GM18502 (cell line): ENCODE measurements at regions not wholly inside any gene's neighbourhood (a gene's known extent, or its start where the extent isn't known, plus 50 kb on each side); places are given as distances from the start of the nearest gene placed in this dataset.
A peak's percentile ranks its signal among the peaks of the same experiment; 100 is the strongest.

Source experiments
- ATAC-seq: cut with Tn5 transposase; IDR thresholded peaks from one replicate; pipeline ENCODE4 v1.9.1; 2021; ENCODE audit warnings: mild to moderate bottlenecking; ENCODE audit not compliant: unreplicated experiment, poor library complexity

GRCh38 chr9:119588874-119589744 lies 219.9 kb upstream of the BRINP1 start:
- ATAC-seq: no peak

- no peak for ATAC-seq
These were observed 208.6 kb upstream of the BRINP1 start for GRCh38 chr9:119577881-119578280.

- no peak for ATAC-seq
These were observed 190.8 kb upstream of the BRINP1 start for GRCh38 chr9:119559986-119560385.

- ATAC-seq: no peak
These were observed 189.8 kb upstream of the BRINP1 start for GRCh38 chr9:119559056-119559455.

- ATAC-seq: peak; percentile 98
These were observed 187.1 kb upstream of the BRINP1 start for GRCh38 chr9:119556129-119556875.

GRCh38 chr9:119544492-119544891 lies 175.3 kb upstream of the BRINP1 start:
- ATAC-seq: no peak

- ATAC-seq: no peak
These were observed 167.9 kb upstream of the BRINP1 start for GRCh38 chr9:119537138-119537537.

GRCh38 chr9:119533504-119533903 lies 164.3 kb upstream of the BRINP1 start:
- no peak for ATAC-seq

- no peak for ATAC-seq
These were observed 157.5 kb upstream of the BRINP1 start for GRCh38 chr9:119526698-119527097.

GRCh38 chr9:119523508-119523907 lies 154.3 kb upstream of the BRINP1 start:
- no peak for ATAC-seq

GRCh38 chr9:119522381-119522780 lies 153.1 kb upstream of the BRINP1 start:
- no peak for ATAC-seq

- no peak for ATAC-seq
These were observed 140.2 kb upstream of the BRINP1 start for GRCh38 chr9:119509291-119509905.

GRCh38 chr9:119501374-119501773 lies 132.1 kb upstream of the BRINP1 start:
- no peak for ATAC-seq

GRCh38 chr9:119500072-119500771 lies 131.0 kb upstream of the BRINP1 start:
- ATAC-seq: no peak

- ATAC-seq: no peak
These were observed 118.0 kb upstream of the BRINP1 start for GRCh38 chr9:119487118-119487827.

GRCh38 chr9:119483153-119483552 lies 113.9 kb upstream of the BRINP1 start:
- ATAC-seq: no peak

GRCh38 chr9:119477197-119477596 lies 108.0 kb upstream of the BRINP1 start:
- no peak for ATAC-seq

- no peak for ATAC-seq
These were observed 88.8 kb upstream of the BRINP1 start for GRCh38 chr9:119458068-119458467.

GRCh38 chr9:119453980-119454379 lies 84.7 kb upstream of the BRINP1 start:
- ATAC-seq: no peak

GRCh38 chr9:119453490-119453911 lies 84.3 kb upstream of the BRINP1 start:
- ATAC-seq: no peak
